AG08395 (cell line): ENCODE measurements at regions not wholly inside any gene's neighbourhood (a gene's known extent, or its start where the extent isn't known, plus 50 kb on each side); places are given as distances from the start of the nearest gene placed in this dataset.
A peak's percentile ranks its signal among the peaks of the same experiment; 100 is the strongest.

Source experiments
- DNase-seq: peaks from one replicate; pipeline ENCODE4 v3.0.0; 2012; ENCODE audit warnings: mixed read lengths, low spot score

DNA sequence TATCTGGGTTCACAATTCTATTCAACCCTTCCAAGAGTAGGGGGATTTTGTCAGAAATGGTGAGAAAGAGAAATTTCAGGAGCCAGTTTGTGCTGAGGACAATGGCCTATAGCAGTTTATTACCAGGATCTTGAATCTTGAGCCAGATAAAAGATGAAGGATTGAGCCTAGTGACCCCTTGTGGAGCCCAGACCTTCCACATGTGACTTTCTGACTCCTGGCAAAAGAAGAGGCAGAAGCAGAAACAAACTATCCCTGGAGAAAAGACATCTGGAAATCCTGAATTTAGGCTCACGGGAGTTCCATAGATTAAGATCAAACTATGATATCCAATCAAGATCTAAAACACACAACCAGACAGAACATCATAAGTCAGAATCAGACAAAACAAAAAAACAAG, 60.9 kb upstream of the CHRM2 start:
- DNase-seq: no peak

DNA sequence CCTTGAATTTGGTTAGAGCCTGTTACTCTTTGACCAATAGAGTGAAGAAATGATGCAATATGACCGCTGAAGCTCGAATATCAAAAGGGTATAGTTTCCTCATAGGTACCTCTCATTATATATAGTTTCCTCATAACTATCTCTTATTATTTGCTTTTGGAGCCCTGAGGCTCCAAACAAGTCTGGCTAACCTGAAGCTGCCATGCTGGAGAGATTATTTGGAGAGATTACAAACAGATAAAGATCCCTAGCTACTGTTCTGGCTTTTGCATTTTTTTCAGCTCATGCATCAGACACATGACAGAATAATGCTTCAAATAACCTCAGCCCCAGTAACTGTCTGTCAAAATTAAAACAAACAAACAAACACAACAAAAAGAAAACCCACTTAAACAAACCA, 65.4 kb upstream of the CHRM2 start:
- no peak for DNase-seq

DNA sequence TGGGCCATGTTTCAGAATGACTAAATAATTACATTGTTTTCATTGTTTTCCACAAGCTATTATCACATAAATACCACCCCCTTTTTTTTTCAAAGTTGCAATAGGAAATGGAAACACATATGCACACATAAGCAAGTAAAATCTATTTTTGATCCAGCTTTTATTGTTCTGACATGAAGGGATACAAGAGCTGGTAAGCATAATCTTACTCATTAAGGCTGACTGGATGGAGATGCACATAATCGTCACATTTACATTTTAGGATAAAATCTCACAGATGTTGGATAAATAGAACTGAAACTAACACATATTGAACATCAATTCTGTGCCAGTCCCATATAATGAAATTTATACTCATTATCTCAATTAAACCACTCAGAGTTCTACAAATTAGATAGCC, 84.5 kb upstream of the CHRM2 start:
- no peak for DNase-seq

DNA sequence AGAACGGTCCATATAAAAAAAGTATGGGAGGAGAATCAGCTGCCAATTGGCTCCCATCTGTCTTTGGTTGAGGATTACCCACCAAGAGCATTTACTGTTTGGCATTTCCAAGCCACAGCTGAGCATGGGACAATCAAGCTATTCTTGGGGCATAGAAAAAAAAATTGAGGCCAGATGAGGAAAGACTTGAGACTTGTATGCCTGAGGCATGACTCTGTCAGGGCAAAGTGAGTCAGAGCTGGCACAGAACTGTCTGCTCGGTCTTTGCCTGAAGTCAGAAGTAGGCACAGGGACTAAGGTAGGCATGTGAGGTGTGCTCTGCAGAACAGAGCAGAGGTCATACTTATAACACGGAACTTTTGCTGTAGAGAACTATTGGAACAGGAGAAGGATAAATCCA, 126.5 kb upstream of the CHRM2 start:
- DNase-seq: no peak

DNA sequence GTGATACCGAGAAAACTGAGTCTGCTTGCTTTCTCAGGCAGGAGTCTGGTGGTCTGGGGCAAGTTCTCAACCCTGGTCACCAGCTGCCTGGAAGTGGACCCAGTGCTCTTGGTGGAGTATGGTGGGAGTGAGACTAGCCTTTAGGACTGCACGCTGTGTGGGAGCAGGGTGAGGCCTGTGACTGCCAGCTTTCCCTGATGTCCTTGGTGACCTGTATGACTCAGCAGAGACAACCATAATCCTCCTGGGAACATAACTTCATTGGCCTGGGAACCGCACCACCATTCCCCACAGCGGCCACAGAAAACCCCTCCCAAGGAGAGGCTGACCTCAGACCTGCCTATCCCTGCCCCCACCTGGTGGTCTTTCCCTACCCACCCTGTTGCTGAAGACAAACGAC, 139.5 kb upstream of the CHRM2 start:
- no peak for DNase-seq

DNA sequence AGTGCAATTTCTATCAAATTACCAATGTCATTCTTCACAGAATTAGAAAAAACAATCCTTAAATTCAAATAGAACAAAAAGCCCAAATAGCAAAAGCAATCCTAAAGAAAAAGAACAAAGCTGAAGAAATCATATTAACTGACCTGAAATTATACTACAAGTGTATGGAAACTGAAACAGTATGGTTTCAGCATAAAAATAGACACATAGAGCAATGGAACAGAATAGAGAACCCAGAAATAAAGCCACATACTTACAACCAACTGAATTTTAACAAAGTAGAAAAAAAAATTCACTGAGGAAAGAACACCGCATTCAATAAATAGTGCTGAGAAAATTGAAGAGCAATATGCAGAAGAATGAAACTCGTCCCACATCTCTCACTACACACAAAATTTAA, 142.0 kb upstream of the CHRM2 start:
- DNase-seq: no peak

DNA sequence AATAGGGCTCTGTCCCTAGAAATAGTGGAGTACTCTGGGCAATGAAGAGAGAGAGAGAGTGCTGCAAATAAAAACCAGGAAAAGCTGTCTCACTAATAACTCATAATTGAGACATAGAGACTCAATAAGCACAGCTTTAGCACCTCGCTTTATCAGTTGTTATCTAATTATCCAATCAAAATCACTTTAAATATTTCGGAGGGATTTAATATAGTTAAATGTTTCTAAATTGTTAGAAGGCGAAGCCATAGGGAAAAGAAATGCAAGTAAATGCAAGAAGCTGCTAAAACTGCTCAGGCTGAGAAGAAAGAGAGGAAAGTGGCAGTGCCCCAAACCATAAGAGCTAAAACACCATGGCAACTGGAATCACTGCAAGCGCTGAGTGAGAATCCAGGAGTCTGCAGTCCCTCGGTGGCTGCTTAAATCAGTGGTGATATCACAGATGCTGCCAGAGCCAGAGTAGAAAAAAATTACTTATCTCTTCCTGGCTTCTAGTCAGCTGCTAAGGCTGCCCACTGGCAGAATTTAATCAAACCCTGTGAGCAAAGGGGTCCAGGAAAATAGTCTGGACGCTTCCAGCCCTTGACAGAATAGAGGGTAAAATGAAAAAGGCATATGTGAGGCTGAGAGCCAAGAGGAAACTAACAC, 150.4 kb upstream of the CHRM2 start:
- DNase-seq: no peak

DNA sequence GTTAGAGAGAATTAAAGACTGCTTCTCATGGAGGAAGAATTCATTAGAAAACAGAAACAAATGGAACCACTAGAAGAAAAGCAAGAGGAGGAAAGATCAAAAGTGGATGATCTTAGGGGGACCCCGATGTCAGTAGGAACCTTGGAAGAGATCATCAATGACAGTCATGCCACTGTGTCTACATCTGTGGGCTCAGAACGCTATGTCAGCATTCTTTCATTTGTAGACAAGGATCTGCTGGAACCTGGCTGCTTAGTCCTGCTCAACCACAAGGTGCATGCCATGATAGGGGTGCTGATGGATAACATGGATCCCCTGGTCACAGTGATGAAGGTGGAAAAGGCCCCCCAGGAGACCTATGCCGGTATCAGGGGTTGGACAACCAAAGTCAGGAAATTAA, 154.4 kb upstream of the CHRM2 start:
- DNase-seq: no peak

DNA sequence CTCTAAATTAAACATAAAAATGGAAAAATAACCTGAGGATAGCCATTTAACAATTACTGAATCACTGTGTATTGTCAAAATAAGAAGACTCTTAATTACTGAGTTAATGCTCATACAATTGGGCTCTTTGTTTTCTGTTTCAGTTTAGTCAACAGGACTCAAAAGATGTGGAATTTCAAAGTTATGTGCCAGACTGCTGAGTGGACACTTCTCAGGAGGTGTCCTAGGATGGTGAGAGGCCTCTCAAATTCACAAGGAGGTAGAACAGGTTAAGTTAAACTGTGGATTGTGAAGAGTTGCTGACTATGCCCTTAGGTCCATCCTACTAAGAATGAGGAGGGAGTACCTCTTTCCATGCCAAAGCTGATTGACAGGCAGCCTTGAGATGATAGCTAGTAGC, 157.7 kb upstream of the CHRM2 start:
- DNase-seq: no peak

DNA sequence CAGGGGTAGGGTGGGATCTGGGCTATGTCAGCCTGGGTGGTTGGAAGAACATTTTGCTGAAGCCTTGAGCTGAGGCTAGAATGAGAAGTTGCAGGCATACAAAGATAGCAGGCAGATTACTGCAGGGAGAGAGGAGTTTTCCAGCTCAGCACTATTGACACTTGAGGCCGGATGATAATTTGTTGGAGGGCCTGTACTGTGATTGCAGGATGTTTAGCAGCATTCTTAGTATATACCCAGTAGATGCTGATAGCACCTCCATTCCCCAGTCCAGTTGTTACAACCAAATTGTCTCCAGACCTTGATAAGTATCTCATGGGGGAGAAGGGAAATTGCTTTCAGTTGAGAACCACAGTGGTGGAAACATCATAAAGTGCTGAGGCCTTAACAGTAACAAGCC, 158.6 kb upstream of the CHRM2 start:
- no peak for DNase-seq

DNA sequence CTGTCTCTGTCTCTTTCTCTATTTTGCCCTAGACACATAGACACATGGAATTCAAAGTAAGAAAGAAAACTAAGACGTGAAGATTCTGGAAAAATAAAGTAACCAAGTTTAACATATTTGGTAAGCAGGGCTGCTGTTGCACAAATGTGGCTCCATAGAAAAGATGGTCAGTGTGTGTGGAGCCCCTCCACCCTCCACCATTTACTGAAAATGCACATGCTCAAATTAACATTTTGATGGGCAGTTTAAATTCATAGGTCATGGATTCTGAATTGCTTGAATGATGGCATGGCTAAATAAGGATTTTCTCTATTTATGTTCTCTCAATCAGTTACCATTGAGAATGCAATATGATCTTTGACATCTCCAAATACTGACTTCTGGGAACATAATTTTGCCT, 165.5 kb upstream of the CHRM2 start:
- no peak for DNase-seq

DNA sequence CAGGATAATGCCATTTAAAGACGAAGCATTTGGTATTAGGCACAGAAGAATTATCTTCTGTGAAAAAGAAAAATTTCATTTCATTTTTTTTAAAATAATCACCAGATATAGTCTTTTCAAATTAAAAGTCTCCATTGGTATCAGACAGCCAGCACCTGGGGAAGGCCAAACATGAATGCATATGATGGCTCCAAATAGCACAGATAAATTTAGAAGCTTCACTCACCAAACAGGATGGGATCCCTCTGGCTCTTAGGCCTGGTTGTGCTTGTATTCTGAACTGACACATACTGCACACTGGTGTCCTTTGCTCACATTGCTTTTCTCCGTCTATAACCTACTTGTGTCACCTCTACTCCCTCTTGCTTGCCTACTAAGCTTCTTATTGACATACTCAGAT, 169.5 kb upstream of the CHRM2 start:
- DNase-seq: no peak

DNA sequence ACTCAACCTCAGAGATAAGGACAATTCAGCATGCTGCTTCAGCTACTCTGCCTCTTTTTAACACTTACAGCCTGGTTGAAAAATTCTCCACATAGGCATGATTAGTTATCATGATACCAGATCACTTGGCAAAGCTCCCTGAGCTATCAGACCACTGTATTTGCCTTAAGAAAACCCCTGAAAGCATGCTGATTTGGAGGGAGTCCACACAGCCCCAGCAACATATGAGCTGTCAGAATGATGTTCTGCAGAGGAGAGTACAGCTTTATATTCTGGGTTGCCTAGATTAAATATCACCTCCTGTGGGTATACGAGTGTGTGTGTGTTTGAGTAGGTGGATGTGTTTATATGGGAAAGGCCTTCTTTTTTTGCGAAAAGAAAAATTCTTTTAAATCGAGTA, 170.2 kb upstream of the CHRM2 start:
- no peak for DNase-seq

DNA sequence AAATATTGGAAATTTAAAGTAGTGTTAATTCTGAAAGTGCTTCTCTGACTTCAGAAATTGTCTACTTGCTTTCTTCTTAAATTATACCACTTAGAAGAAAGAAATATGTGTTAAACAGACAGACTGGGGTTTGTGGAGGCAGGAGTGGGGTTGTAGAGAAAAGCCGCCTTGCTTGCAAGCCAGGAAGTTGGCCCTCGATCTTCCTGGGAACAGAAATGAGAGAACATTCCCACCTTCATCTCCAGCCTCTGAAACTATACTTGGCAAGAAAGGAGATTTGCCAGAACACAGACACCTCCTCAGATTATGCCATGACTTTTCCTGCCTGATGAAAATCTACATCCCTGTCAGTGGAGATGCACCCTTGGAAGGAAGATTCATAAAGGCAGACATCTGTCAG, 171.2 kb upstream of the CHRM2 start:
- DNase-seq: no peak

DNA sequence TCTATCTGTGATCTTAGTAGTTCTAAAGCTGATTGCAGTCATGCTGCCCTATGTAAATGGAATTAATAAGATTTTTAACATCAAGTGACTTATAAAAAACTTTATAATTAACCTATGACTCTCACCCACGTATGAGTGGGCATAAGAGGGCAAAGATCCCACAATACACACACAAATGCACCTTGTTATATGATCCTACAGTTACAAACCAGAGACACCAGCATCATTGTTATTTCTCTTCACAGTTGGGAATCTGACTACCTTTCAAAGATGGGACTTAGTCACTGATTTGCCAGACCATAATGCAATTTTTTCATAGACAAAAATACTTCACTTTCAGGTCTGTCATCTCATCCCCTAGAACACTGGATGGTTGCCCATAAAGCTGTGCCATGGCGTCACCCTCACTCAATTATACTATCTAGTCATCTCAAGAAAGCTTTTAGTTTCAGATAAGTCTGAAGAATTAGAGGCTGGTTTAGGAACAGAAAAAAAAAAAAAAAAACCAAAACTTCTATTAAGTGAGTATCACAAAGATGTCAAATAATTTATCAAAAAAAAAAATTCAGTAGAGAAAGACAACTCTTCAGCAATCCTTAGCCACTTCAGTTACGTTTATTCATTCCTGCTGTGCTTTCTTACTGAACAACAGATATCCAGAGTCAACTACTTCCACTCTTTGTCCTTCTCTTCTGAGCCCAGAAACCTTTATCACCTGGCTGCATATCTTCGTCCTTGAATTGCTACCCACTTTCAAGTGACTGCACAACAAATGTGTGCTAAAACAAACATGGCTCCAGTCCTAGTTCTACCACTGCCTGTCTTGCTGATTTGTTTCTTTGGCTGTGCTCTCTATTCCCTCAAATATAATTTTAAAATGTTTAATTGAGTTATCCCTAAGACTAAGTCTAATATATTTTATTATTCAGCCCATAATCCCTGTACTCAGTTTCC, 175.0 kb upstream of the CHRM2 start:
- DNase-seq: no peak

DNA sequence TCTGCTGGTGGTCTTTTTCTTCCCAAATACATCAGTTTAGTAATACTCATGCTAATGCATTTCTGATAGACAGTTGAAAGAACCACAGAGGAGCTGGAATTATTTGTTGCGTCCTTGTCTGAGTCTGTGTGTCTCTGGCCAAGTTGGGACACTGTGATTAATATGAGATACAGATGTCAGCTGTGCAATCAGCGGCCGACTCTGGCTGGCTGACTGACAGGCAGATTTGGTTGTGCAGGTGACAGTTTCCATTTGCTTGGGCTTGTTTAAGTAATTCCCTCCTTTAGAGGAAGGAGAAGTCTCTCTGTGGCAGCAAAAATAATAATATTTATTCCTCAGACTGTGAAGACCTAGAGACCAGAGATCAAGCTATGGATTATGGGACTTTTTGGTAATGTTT, 176.2 kb upstream of the CHRM2 start:
- no peak for DNase-seq

DNA sequence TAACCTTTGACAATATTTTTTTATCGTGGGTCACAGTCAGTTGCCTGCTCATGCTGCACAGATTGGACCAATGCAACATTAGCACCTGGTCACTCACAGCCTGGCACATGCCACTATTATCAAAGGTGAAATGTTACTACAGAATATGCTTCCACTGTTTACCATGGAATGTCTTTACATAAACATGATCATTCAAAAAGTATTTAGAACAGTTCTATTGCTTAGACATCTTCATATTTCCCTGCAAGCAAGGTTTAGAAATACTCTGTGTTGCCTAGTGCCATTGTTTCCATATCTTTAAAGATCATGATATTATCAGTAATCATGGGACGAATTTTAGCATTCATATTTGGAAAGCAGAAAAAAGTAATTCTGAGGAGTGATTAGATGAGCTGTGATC, 179.9 kb upstream of the CHRM2 start:
- DNase-seq: no peak

DNA sequence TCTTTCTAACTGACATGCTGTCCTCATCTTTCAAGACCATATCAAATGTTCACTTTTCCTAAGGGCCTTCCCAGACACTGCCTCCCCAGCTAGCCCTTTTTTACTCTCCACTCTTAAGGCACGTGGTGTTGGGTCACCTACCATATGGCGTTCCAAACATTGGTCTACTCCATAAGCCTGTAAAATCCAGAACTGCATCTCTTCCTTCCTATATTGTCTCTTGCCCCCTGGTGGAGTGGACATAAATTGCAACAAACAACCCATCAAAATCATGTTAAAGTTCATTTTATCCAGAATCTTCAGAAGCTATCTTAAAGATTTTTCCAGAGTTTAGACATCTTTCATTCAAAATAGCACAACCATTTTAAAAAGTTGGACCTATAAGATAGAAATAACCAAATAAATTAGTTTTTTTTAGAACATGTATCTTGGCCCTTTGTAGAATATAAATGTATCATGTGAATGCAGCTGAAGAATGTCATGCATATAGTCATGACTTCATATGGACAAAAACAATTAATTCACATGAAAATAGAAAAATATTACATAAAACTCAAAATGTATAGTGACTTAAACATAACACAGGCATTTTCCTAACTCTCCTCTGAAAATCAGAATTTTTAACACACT, 180.6 kb upstream of the CHRM2 start:
- peak; percentile 11 for DNase-seq

DNA sequence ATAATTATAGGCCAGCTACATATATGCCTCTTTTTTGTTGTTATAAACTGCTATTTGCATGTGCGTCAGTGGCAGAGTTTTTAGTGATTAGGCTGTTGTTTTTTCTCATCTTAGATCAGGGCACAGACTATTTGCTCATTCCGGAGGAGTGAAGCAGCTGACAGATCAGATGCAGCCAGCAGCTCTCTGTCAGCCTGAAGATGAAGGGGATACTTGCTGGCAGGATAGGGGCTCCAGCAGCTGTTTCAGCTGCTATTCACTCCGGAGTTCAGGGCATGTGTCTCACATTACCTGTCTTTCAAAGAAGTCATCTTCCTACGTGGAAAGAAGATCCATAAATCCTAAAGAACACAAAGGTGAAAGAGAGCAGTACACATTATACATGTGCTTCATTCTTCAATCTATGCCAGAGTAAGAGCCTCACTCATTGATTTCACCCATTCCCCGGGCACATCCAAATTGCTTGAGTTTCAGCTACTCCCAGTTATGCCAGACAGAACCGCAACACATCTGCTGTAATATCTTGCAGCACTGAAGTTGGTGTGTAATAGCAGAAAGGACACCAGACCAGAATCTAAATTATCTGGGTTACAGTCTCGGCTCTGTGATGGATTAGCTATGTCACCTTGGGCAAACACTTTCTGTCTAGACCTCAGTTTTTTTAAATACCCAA, 182.8 kb upstream of the CHRM2 start:
- DNase-seq: no peak

DNA sequence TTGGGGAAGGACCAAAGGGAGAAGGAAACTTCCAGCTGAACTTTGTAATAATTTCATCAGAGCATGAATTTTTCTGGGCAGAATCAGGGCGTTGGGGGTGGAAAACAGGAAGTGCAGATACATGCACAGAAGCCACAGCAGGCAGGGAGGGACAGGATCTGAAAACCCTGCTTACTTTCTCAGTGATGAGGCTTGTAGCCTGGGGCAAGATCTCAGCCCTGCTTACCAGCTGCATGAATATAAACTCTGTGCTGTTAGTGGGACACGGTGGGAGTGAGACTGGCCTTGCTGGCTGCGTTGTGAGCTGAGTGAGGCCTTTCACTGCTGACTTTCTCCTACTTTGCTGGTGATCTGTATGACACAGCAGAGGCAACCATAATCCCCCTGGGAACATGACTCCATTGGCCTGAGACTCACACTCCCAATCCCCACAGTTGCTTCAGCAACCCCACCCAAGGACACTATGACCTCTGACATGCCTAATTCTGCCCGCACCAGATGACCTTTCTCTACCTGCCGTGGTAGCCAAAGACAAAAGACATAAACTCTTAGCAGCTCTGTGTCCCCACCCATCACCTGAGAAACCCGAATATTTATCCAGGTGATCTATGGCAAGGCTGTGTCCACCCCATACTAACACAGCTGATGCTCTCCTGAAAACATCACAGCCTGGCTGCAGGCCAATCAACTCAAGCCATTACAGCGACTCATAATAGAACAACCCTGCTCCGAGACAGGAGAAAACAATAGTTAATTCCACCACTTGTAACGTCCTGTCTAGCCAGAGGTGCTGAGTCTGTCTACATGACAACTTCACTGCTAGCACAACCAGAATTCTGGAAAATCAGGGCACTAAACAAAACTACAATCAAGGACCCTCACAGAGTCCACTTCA, 190.7 kb upstream of the CHRM2 start:
- peak; percentile 22 for DNase-seq

DNA sequence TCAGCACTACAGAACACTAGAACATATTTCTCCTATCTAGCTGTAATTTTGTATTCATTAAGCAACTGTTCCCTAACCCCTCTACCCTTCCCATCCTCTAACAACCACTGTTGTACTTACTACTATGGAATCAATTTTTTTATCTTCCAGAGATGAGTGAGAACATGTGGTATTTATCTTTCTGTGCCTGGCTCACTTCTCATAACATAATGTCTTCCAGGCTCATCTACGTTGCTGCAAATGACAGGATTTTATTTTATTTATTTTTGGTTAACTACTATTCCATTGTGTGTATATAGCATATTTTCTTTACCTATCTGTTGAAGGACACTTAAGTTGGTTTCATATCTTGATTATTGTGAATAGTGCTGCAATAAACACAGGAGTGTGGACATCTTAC, 200.9 kb upstream of the CHRM2 start:
- no peak for DNase-seq
